ENCODE measurements at regions not wholly inside any gene's neighbourhood (a gene's known extent, or its start where the extent isn't known, plus 50 kb on each side); places are given as distances from the start of the nearest gene placed in this dataset.

- no peak overlapping the region for H3K4me3 ChIP-seq
- no peak overlapping the region for H3K27ac ChIP-seq
- TF ChIP-seq POLR2AphosphoS5 (IDR thresholded peaks at IDR 0.05) = no peak
- TF ChIP-seq POLR2A (IDR thresholded peaks at IDR 0.05) = no peak
- TF ChIP-seq EP300 (IDR thresholded peaks at IDR 0.05) = no peak
- TF ChIP-seq CTCF (IDR thresholded peaks at IDR 0.05) = no peak
- DNase-seq (no peak), ATAC-seq (ENCODE audit: low FRiP score in 2 of 2) (no peak)
- no peaks in the 10 kb centered on the region for H3K4me1 ChIP-seq
- WGBS, 2 donors = 78 to 90% methylated on average over 16 of the region's 16 CpGs
- H3K9me3 ChIP-seq = no peaks in the 10 kb centered on the region
- H3K27me3 ChIP-seq = no peaks in the 10 kb centered on the region
- H3K36me3 ChIP-seq = no peaks in the 10 kb centered on the region
Observed at GRCh38 chr7:156458011-156458410, 182.6 kb upstream of the RNF32 start.

GRCh38 chr7:156456503-156457115 is 184.0 kb upstream of the RNF32 start:
- no peak overlapping the region for H3K4me3 ChIP-seq
- no peak overlapping the region for H3K27ac ChIP-seq
- DNase-seq (no peak), ATAC-seq (ENCODE audit: low FRiP score in 2 of 2) (peak in 1 of 2 donors; percentile 25)
- no peaks in the 10 kb centered on the region for H3K9me3 ChIP-seq
- WGBS, 2 donors = 73 to 74% methylated on average over 7 to 10 of the region's 11 CpGs
- H3K4me1 ChIP-seq = no peaks in the 10 kb centered on the region
- TF ChIP-seq EP300 (IDR thresholded peaks at IDR 0.05) (no peak), POLR2AphosphoS5 (IDR thresholded peaks at IDR 0.05) (no peak), CTCF (IDR thresholded peaks at IDR 0.05) (no peak), POLR2A (IDR thresholded peaks at IDR 0.05) (no peak)
- H3K27me3 ChIP-seq = no peaks in the 10 kb centered on the region
- no peaks in the 10 kb centered on the region for H3K36me3 ChIP-seq

- TF ChIP-seq CTCF (IDR thresholded peaks at IDR 0.05) (no peak), POLR2AphosphoS5 (IDR thresholded peaks at IDR 0.05) (no peak), EP300 (IDR thresholded peaks at IDR 0.05) (no peak), POLR2A (IDR thresholded peaks at IDR 0.05) (no peak)
- Histone ChIP-seq H3K4me3 (no peak overlapping the region), H3K4me1 (no peaks in the 10 kb centered on the region), H3K27ac (no peak overlapping the region), H3K27me3 (no peaks in the 10 kb centered on the region), H3K9me3 (no peaks in the 10 kb centered on the region), H3K36me3 (no peaks in the 10 kb centered on the region)
- WGBS, 2 donors = 77 to 89% methylated on average over 8 of the region's 8 CpGs
- DNase-seq (no peak), ATAC-seq (ENCODE audit: low FRiP score in 2 of 2) (no peak)
Observed at GRCh38 chr7:156456032-156456431, 184.5 kb upstream of the RNF32 start.

- H3K27ac ChIP-seq = no peak overlapping the region
- TF ChIP-seq EP300 (IDR thresholded peaks at IDR 0.05) = no peak
- TF ChIP-seq POLR2A (IDR thresholded peaks at IDR 0.05) = no peak
- no peaks in the 10 kb centered on the region for H3K27me3 ChIP-seq
- ATAC-seq (ENCODE audit: low FRiP score in 2 of 2) = no peak
- no peak overlapping the region for H3K4me3 ChIP-seq
- no peaks in the 10 kb centered on the region for H3K36me3 ChIP-seq
- no peak for DNase-seq
- no peaks in the 10 kb centered on the region for H3K4me1 ChIP-seq
- 79 to 92% methylated on average over 3 of the region's 3 CpGs for WGBS, 2 donors
- H3K9me3 ChIP-seq = no peaks in the 10 kb centered on the region
Observed at GRCh38 chr7:156450473-156450872, 190.1 kb upstream of the RNF32 start.

GRCh38 chr7:156448918-156449317 is 191.7 kb upstream of the RNF32 start:
- 79 to 83% methylated on average over 1 of the region's 1 CpG for WGBS, 2 donors
- no peaks in the 10 kb centered on the region for H3K4me1 ChIP-seq
- DNase-seq = no peak
- H3K27me3 ChIP-seq = no peaks in the 10 kb centered on the region
- TF ChIP-seq POLR2AphosphoS5 (IDR thresholded peaks at IDR 0.05) = no peak
- TF ChIP-seq POLR2A (IDR thresholded peaks at IDR 0.05) = no peak
- TF ChIP-seq EP300 (IDR thresholded peaks at IDR 0.05) = no peak
- no peak for TF ChIP-seq CTCF (IDR thresholded peaks at IDR 0.05)
- no peak overlapping the region for H3K4me3 ChIP-seq
- no peaks in the 10 kb centered on the region for H3K9me3 ChIP-seq
- no peak overlapping the region for H3K27ac ChIP-seq
- ATAC-seq (ENCODE audit: low FRiP score in 2 of 2) = no peak
- H3K36me3 ChIP-seq = no peaks in the 10 kb centered on the region

Data from upper lobe of left lung (tissue), 6 donors.